ENCODE measurements at regions not wholly inside any gene's neighbourhood (a gene's known extent, or its start where the extent isn't known, plus 50 kb on each side); places are given as distances from the start of the nearest gene placed in this dataset.

DNA sequence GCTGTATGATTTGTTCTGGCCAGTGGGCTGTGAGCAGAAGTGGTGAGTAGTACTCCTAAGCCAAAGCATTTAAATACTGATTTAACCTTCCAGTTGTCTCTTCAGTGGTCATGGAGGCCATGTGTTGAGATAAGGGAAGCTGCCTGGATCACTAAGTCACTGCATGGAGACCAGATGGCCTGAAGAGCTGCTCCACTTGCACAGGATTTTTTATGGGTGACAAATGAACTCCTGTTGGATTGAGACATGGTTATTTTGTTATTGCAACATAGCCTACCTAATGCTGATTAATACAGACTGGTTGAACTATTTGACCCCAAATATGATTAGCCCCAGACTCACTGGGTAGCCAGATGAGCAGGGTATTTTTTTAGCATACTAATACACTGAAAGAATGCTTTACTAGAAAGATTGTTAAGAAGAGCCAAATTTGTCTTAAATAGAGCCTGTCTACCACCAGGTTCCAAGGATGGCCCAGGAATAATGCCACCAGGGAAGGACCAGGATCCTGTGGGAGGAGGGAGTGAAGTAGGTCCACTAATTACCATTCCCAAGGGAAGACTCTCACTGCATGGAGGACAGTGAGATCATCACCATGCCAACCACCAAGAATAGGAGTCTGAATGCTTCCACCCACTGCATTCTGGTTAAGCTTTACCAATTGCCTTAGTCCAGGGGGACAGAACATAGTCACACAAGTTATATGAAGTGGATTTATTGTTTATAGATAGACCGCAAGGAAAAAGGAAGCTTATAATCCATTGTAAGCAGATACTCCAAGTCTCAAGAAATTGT, 187.4 kb upstream of the IRX6 start:
- no peak for TF ChIP-seq POLR2A (IDR thresholded peaks at IDR 0.05)
- TF ChIP-seq, protein P1, sequence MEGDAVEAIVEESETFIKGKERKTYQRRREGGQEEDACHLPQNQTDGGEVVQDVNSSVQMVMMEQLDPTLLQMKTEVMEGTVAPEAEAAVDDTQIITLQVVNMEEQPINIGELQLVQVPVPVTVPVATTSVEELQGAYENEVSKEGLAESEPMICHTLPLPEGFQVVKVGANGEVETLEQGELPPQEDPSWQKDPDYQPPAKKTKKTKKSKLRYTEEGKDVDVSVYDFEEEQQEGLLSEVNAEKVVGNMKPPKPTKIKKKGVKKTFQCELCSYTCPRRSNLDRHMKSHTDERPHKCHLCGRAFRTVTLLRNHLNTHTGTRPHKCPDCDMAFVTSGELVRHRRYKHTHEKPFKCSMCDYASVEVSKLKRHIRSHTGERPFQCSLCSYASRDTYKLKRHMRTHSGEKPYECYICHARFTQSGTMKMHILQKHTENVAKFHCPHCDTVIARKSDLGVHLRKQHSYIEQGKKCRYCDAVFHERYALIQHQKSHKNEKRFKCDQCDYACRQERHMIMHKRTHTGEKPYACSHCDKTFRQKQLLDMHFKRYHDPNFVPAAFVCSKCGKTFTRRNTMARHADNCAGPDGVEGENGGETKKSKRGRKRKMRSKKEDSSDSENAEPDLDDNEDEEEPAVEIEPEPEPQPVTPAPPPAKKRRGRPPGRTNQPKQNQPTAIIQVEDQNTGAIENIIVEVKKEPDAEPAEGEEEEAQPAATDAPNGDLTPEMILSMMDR (IDR thresholded peaks at IDR 0.05), result no peak

Data from Peyer's patch (tissue), 4 donors.